ENCODE measurements at regions not wholly inside any gene's neighbourhood (a gene's known extent, or its start where the extent isn't known, plus 50 kb on each side); places are given as distances from the start of the nearest gene placed in this dataset.

GRCh38 chr6:85112540-85112939, 337.3 kb upstream of the NT5E start:
- H3K9me3 ChIP-seq (ENCODE audit: control insufficient read depth in 2 of 3, insufficient read depth in 1 of 3, low read length in 3 of 3): no peaks in the 10 kb centered on the region
- no peaks in the 10 kb centered on the region for H3K27me3 ChIP-seq (ENCODE audit: control insufficient read depth, insufficient read depth, low read length)
- no peak overlapping the region for H3K9ac ChIP-seq (ENCODE audit: low read length in 3 of 3)
- intact Hi-C loops (cut with DNase I): no loop called here
- no peaks in the 10 kb centered on the region for H3K4me1 ChIP-seq (ENCODE audit: control insufficient read depth in 2 of 3, insufficient read depth in 2 of 3, low read depth in 1 of 3, low read length in 3 of 3)
- FAIRE-seq (no peak), DNase-seq (no peak)
- no peak overlapping the region for H3K4me3 ChIP-seq (ENCODE audit: low read length in 3 of 3)
- no peaks in the 10 kb centered on the region for H3K36me3 ChIP-seq (ENCODE audit: control insufficient read depth in 2 of 3, insufficient read depth in 3 of 3, low read length in 3 of 3)
- TF ChIP-seq CTCF (IDR thresholded peaks at IDR 0.05; ENCODE audit: borderline replicate concordance, extremely low read depth, insufficient read depth): no peak
- H3K27ac ChIP-seq (ENCODE audit: low read depth in 2 of 2, low read length in 2 of 2): no peak overlapping the region

GRCh38 chr6:85111481-85112011, 338.3 kb upstream of the NT5E start:
- H3K27ac ChIP-seq (ENCODE audit: low read depth in 2 of 2, low read length in 2 of 2): no peak overlapping the region
- H3K9ac ChIP-seq (ENCODE audit: low read length in 3 of 3): no peak overlapping the region
- no peaks in the 10 kb centered on the region for H3K4me1 ChIP-seq (ENCODE audit: control insufficient read depth in 2 of 3, insufficient read depth in 2 of 3, low read depth in 1 of 3, low read length in 3 of 3)
- peaks cover 0 to 5% (median 0%) of the 10 kb centered on the region in 3 donors for H3K9me3 ChIP-seq (ENCODE audit: control insufficient read depth in 2 of 3, insufficient read depth in 1 of 3, low read length in 3 of 3)
- H3K4me3 ChIP-seq (ENCODE audit: low read length in 3 of 3): no peak overlapping the region
- no peak for FAIRE-seq
- H3K27me3 ChIP-seq (ENCODE audit: control insufficient read depth, insufficient read depth, low read length): no peaks in the 10 kb centered on the region
- DNase-seq: no peak
- H3K36me3 ChIP-seq (ENCODE audit: control insufficient read depth in 2 of 3, insufficient read depth in 3 of 3, low read length in 3 of 3): no peaks in the 10 kb centered on the region
- intact Hi-C loops (cut with DNase I): no loop called here
- no peak for TF ChIP-seq CTCF (IDR thresholded peaks at IDR 0.05; ENCODE audit: borderline replicate concordance, extremely low read depth, insufficient read depth)

- Histone ChIP-seq H3K4me3 (ENCODE audit: low read length in 3 of 3) (no peak overlapping the region), H3K9ac (ENCODE audit: low read length in 3 of 3) (no peak overlapping the region), H3K27ac (ENCODE audit: low read depth in 2 of 2, low read length in 2 of 2) (no peak overlapping the region), H3K4me1 (ENCODE audit: control insufficient read depth in 2 of 3, insufficient read depth in 2 of 3, low read depth in 1 of 3, low read length in 3 of 3) (no peaks in the 10 kb centered on the region), H3K9me3 (ENCODE audit: control insufficient read depth in 2 of 3, insufficient read depth in 1 of 3, low read length in 3 of 3) (peaks cover 0 to 5% (median 0%) of the 10 kb centered on the region in 3 donors), H3K36me3 (ENCODE audit: control insufficient read depth in 2 of 3, insufficient read depth in 3 of 3, low read length in 3 of 3) (no peaks in the 10 kb centered on the region), H3K27me3 (ENCODE audit: control insufficient read depth, insufficient read depth, low read length) (no peaks in the 10 kb centered on the region)
- intact Hi-C loops (cut with DNase I): no loop called here
- FAIRE-seq (no peak), DNase-seq (no peak)
- TF ChIP-seq CTCF (IDR thresholded peaks at IDR 0.05; ENCODE audit: borderline replicate concordance, extremely low read depth, insufficient read depth): no peak
Measured at GRCh38 chr6:85110943-85111342, 338.9 kb upstream of the NT5E start.

GRCh38 chr6:85107701-85108100, 342.2 kb upstream of the NT5E start:
- intact Hi-C loops (cut with DNase I): no loop called here
- H3K9ac ChIP-seq (ENCODE audit: low read length in 3 of 3): no peak overlapping the region
- FAIRE-seq: no peak
- H3K27me3 ChIP-seq (ENCODE audit: control insufficient read depth, insufficient read depth, low read length): no peaks in the 10 kb centered on the region
- H3K4me1 ChIP-seq (ENCODE audit: control insufficient read depth in 2 of 3, insufficient read depth in 2 of 3, low read depth in 1 of 3, low read length in 3 of 3): no peaks in the 10 kb centered on the region
- no peak for TF ChIP-seq CTCF (IDR thresholded peaks at IDR 0.05; ENCODE audit: borderline replicate concordance, extremely low read depth, insufficient read depth)
- H3K9me3 ChIP-seq (ENCODE audit: control insufficient read depth in 2 of 3, insufficient read depth in 1 of 3, low read length in 3 of 3): peaks cover 0 to 5% (median 0%) of the 10 kb centered on the region in 3 donors
- DNase-seq: no peak
- H3K27ac ChIP-seq (ENCODE audit: low read depth in 2 of 2, low read length in 2 of 2): no peak overlapping the region
- no peak overlapping the region for H3K4me3 ChIP-seq (ENCODE audit: low read length in 3 of 3)
- H3K36me3 ChIP-seq (ENCODE audit: control insufficient read depth in 2 of 3, insufficient read depth in 3 of 3, low read length in 3 of 3): no peaks in the 10 kb centered on the region

All from kidney (tissue), 13 donors.